Endothelial cell of hepatic sinusoid (primary cell): ENCODE measurements at regions not wholly inside any gene's neighbourhood (a gene's known extent, or its start where the extent isn't known, plus 50 kb on each side); places are given as distances from the start of the nearest gene placed in this dataset.
"Not testable (repeated sequence)": the region's sequence is repeated elsewhere in the genome, so short reads cannot be mapped to it uniquely, and the experiment has no call there.

Experiments used
- in situ Hi-C: cut with HindIII; loops from 2 replicates; pipeline ENCODE4 v1.10.0; 2017; ENCODE audit warnings: low sequenced_read_pairs

GRCh38 chr12:89192429-89192828 is 159.9 kb downstream of the DUSP6 start:
- in situ Hi-C loops = no loop called here

GRCh38 chr12:89191597-89191996 is 160.7 kb downstream of the DUSP6 start:
- in situ Hi-C loops = not testable (repeated sequence)

- in situ Hi-C loops = no loop called here
Measured at GRCh38 chr12:89189448-89189847, 162.9 kb downstream of the DUSP6 start.

DNA sequence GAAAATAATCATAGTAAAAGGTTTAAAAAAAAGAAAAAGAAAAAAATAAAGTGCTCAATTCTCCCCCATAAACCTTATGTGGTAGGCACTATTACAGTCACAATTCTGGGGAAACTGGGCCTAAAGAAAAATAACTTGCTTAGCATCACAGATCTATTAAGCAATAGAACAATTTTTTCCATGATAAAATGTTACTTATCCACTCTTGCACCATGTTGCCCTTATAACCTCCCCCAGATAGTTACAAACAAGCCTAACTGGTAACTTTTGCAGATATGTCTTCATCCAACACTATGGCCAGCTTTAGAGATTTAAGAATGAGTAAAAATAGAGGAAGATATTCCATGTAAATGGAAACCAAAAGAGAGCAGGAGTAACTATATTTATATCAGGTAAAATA is 164.8 kb downstream of the DUSP6 start:
- in situ Hi-C loops = no loop called here

DNA sequence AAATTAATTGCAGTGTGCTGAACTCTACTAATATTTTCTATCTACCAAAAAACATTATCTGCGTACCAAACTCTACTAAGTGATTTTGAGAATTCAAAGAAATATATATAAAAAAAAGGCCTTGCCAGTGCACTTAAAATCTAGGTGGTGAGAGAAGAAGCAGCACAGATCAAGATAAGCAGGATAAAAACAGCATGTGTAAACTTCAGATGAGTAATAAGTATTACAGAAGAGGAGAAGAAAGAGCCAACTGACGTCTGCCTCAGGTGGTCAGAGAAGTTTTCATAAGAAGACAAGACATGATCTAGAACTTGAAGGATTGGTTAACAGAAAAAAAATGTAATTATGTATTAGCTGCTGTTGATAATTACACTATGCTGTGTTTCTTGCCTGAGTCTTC is 166.4 kb downstream of the DUSP6 start:
- in situ Hi-C loops = no loop called here

GRCh38 chr12:89185181-89185580 is 167.1 kb downstream of the DUSP6 start:
- in situ Hi-C loops = no loop called here

DNA sequence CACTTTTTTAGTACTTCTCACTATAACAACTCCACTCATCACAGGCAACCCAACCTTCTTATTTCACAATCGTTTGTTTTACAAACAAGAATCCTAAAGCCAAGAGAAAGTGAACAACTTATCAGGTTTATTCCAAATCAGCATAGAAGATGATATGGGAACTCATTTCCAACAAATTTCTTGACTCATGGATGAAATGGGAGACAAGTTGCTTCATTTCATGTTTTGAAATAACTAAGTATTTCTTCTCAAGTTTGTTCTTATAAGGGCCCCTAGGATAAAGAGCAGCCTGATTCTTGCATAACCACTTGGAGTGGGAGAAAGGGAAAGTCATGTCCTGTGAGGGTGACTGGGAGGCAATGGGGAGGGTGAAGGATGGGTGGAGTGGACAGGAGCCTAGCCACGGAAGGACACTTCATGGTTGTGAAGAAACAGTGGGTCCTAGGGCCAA is 168.3 kb downstream of the DUSP6 start:
- in situ Hi-C loops = no loop called here

DNA sequence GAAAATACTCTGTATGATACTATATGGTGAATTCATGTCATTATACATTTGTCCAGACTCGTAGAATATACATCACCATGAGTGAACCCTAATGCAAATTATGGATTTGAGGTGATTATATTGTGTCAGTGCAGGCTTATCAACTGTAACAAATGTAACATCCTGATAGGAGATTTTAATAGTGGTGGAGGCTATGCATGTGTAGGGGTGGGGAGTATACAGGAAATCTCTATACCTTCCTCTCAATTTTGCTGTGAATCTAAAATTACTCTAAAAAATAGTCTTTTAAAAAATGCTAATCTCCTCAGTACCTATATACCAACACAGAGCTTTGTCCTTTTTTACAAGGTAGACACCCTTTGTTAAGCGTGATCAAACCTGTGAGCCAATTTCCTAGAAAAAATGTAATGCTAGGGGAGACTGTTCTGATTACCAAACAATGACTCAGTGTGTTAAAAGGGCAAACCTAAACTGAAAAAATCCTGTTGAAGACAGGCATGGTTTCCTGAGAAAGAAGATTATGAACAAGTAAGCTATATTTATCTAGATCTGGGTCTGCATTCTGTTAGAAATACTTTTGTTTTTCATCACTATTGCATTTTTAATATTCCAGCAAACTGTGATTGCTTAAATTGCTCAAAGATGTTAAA is 170.9 kb downstream of the DUSP6 start:
- in situ Hi-C loops = no loop called here

DNA sequence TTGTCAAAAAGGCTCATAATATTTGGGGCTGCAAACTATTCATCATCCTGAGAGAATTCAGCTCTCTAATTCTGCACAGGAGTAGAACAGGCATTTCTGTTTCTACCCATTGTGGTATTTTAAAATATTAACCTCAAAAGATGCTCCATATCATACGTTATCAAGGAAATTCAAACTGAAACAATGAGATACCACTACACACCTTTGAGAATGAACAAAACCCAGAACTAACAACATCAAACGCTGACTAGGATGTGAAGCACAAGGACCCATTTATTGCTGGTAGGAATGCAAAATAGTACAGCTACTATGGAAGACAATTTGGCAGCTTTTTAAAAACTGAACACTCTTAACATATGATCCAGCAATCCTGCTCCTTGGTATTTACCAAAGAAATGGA is 171.8 kb downstream of the DUSP6 start:
- in situ Hi-C loops = no loop called here

GRCh38 chr12:89179983-89180382 is 172.3 kb downstream of the DUSP6 start:
- in situ Hi-C loops = no loop called here

GRCh38 chr12:89179245-89179644 is 173.1 kb downstream of the DUSP6 start:
- in situ Hi-C loops = no loop called here

GRCh38 chr12:89177802-89178395 is 174.4 kb downstream of the DUSP6 start:
- in situ Hi-C loops = no loop called here

DNA sequence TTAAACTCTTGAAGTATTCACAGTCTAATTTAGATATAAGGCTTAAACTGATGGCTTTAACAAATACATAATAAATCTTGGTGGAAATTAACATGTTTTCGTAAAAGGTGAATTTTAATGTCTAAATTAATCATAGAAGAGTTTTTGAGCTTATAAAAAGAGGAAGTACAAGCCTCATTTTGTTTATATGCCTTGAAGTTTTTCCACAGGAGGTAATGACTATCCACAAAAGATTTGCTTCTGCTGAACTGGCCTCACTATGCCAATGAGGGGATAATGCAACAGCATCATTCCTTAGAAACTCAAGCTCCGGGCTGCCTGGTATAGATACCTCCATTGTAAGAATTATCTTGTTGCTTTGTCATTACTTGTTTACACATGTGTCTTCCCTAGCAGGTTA is 175.6 kb downstream of the DUSP6 start:
- in situ Hi-C loops = no loop called here

DNA sequence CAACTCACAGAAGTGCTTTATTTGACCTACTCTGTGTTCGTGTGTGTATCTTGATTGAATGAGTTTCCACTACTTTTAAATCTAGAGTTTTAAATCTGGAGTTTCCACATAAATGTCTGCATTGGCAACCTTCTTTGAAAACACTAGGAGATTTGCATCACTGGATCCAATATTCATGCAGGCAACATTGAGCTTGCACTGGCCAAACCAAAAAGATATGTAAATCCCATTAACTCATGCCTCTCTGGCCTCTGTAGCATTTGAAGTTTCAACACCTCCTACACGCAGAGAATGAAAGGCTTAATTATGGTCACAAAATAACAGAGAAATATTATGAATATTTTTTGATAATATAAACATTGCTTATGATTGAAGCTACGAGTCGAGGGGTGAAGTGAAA is 178.6 kb downstream of the DUSP6 start:
- in situ Hi-C loops = no loop called here

- in situ Hi-C loops = no loop called here
Measured at GRCh38 chr12:89173096-89173495, 179.2 kb downstream of the DUSP6 start.

DNA sequence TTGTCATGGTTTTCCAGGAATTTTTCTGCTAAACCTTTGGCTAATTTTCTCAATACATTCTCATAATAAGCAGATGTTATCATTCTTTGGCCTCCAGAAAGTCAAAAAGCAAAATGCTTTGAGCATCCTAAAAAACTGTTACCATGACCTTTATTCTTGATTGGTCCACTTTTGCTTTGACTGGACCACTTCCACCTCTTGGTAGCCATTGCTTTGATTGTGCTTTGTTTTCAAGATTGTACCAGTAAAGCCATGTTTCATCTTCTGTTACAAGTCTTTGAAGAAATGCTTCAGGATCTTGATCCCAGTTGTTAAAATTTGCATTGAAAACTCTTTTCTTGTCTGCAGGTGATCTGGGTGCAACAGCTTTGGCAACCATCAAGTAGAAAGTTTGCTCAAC is 180.1 kb downstream of the DUSP6 start:
- in situ Hi-C loops = no loop called here

DNA sequence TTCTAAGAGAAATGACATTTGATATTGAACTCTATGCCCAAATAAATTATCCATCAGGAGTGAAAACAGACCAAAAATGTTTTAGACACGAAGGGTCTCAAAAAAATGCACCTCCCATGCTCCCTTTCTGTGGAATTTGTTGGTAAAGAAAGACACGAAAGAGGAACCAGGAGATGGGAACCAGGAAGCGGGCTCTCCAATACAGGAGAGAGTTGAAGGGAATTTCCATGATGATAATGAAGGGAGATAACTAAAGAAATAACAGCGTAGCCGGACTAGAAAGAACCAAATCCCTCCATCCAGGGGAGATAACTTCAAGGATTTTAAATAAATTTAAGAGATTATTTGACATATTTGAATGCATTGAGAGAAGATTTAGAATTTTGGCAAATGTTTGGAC is 183.0 kb downstream of the DUSP6 start:
- in situ Hi-C loops = no loop called here

GRCh38 chr12:89167986-89168385 is 184.3 kb downstream of the DUSP6 start:
- in situ Hi-C loops = no loop called here

DNA sequence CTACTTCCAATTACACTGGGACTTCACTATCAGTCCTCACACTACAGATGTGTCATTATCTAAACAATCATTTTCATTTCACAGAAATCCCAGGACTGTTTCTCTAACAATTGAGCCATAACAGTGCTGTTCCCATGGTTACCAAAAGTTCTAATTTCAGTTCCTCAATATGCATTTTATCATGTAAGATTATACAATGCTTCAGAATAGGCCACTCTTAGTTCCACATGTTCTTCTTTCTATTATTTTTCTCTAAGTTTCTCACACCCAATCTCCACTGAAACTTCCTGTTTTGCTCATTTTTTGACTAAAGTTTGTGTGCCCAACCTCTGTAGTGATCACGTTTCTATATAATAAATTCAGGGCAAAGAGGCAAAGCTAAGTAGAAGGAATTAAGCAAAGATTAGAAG is 185.8 kb downstream of the DUSP6 start:
- in situ Hi-C loops = no loop called here

GRCh38 chr12:89166121-89166520 is 186.2 kb downstream of the DUSP6 start:
- in situ Hi-C loops = no loop called here

GRCh38 chr12:89165703-89166102 is 186.6 kb downstream of the DUSP6 start:
- in situ Hi-C loops = no loop called here

DNA sequence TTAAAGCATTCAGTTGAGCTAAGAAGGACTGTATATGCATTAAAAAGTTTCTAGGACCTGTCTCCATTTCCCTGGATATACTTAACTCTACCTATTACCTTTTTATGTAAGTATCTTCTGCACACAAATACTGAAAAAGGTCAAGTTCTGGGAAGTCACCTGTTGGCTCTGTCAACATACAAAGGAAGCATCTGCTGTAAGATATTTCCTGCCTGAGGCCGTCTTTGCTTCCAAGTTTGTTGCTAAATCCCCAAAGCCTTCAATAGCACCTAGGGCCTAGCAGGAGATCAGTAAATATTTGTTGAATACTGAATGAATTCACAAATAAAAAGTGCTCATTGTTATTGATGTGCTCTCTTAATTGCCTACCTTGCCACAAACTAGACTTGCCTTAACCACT is 188.4 kb downstream of the DUSP6 start:
- in situ Hi-C loops = no loop called here
